ENCODE measurements at regions not wholly inside any gene's neighbourhood (a gene's known extent, or its start where the extent isn't known, plus 50 kb on each side); places are given as distances from the start of the nearest gene placed in this dataset.

- FAIRE-seq (no peak), DNase-seq (ENCODE audit: insufficient read length, low spot score) (no peak)
- TF ChIP-seq, protein P1, sequence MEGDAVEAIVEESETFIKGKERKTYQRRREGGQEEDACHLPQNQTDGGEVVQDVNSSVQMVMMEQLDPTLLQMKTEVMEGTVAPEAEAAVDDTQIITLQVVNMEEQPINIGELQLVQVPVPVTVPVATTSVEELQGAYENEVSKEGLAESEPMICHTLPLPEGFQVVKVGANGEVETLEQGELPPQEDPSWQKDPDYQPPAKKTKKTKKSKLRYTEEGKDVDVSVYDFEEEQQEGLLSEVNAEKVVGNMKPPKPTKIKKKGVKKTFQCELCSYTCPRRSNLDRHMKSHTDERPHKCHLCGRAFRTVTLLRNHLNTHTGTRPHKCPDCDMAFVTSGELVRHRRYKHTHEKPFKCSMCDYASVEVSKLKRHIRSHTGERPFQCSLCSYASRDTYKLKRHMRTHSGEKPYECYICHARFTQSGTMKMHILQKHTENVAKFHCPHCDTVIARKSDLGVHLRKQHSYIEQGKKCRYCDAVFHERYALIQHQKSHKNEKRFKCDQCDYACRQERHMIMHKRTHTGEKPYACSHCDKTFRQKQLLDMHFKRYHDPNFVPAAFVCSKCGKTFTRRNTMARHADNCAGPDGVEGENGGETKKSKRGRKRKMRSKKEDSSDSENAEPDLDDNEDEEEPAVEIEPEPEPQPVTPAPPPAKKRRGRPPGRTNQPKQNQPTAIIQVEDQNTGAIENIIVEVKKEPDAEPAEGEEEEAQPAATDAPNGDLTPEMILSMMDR (IDR thresholded peaks at IDR 0.05; ENCODE audit: insufficient read depth, missing control alignments) = no peak
These were observed 317.5 kb upstream of the DIO3 start for GRCh38 chr14:101243587-101244338.

DNA sequence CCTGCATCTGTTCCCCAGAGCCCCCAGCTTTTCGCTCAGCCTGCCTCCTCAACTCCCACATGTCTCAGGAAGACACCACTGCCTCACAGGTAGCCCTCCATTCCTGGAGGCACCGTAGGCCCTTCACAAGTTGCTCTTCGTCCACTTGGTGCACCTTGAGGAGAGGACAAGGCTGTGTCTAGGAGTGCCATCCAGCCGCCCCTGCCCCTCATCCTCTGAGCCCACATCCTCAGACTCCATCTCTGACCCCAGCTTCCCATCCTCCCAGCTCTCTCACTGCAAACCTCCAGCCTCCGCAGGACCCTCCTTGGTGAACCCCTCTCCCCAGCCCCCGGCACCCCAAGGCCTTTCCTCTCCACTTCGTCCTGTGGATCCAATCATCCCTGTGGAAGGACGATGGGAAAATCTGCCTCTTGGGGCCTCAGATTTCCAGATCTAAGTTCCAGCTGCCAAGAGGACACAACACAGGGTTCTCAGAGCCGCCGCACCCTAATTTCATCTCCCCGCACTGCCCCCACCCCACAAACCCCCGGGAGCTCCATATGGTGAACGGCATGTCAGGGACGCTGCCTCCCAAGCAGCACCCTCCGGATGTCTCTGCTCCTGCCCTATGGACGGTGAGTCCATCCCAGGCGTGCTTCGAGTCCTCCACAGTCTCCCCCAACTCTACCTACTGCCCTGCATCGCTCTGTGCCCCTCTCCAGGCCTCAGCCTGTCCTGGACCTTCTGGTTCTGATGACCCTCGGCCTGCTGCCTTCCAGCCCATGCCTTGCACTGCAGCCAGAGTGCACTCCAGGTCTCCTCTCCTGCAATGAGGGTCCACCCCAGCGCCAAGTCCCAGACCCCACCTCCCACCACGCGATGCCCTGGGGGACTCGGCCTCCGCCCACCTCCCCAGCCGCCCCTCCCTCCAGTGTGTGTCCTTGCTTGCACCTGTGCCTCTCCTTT is 314.1 kb upstream of the DIO3 start:
- FAIRE-seq (no peak), DNase-seq (ENCODE audit: insufficient read length, low spot score) (no peak)
- TF ChIP-seq, protein P1 (IDR thresholded peaks at IDR 0.05; ENCODE audit: insufficient read depth, missing control alignments) = no peak

- no peak for FAIRE-seq
These were observed 313.2 kb upstream of the DIO3 start for GRCh38 chr14:101247842-101248725.

GRCh38 chr14:101248840-101249675 is 312.2 kb upstream of the DIO3 start:
- FAIRE-seq (no peak), DNase-seq (ENCODE audit: insufficient read length, low spot score) (no peak)
- TF ChIP-seq, protein P1 (IDR thresholded peaks at IDR 0.05; ENCODE audit: insufficient read depth, missing control alignments) = no peak

More at GRCh38 chr14:101247842-101248725, 313.2 kb upstream of the DIO3 start:
- no peak for DNase-seq (ENCODE audit: insufficient read length, low spot score)
- TF ChIP-seq, protein P1 (IDR thresholded peaks at IDR 0.05; ENCODE audit: insufficient read depth, missing control alignments) = no peak

GRCh38 chr14:101249676-101250036 is 311.6 kb upstream of the DIO3 start:
- TF ChIP-seq, protein P1 (IDR thresholded peaks at IDR 0.05; ENCODE audit: insufficient read depth, missing control alignments) = no peak
- FAIRE-seq (no peak), DNase-seq (ENCODE audit: insufficient read length, low spot score) (no peak)

DNA sequence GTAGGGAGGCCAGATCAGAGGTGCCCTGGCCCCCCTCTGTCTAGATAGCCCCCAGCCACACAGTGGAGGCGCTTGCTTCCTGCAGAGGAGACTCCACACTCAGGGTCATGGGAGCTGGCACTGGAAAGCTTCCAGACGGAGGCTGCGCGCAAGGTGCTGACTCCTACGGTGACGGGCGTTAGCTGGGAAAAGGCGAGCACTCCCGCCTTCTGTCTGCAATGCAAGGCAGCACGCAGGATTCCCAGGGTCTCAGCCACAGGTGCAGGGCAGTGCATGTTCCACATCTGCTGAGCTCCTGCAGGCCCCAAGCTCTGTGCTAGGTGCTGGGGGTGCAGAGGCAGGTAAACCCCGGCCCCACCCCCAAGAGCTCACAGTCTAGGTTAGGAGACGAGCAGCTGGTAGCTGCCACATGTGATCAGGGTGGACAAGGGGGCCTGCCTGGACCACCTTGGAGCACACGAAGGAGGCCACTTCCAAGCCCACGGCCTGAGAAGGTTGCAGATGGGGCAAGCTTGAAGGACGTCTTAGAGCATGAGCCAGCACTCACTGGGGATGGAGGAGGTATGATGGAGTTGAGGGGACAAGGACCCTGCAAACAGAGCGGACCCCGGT is 310.9 kb upstream of the DIO3 start:
- DNase-seq (ENCODE audit: insufficient read length, low spot score) (no peak), FAIRE-seq (no peak)
- TF ChIP-seq, protein P1 (IDR thresholded peaks at IDR 0.05; ENCODE audit: insufficient read depth, missing control alignments) = no peak
